Panc1 (cell line): ENCODE measurements at regions not wholly inside any gene's neighbourhood (a gene's known extent, or its start where the extent isn't known, plus 50 kb on each side); places are given as distances from the start of the nearest gene placed in this dataset.

ENCODE experiments used
- ATAC-seq: fragments of 200-7000 bp; cut with Tn5 transposase; 2 replicates; pipeline ENCODE4 v1.9.1; 2020; ENCODE audit warnings: mild to moderate bottlenecking, moderate library complexity
- BruUV-seq: library from RNA; stranded (reverse); fragments of 400-500 nt; replicated peaks from 2 replicates; lab custom pipeline; 2021; lab: Mats Ljungman, UMichigan
- CTCF ChIA-PET: fragments of 300-600 bp; sonication (Branson Sonifier 250); formaldehyde crosslinking; loops from one replicate; lab custom pipeline; 2022; ENCODE audit warnings: antibody characterized with exemption; lab: Charles Lee
- POLR2A ChIA-PET: fragments of 300-600 bp; sonication (Branson Sonifier 250); formaldehyde crosslinking; loops from one replicate; lab custom pipeline; 2022; ENCODE audit warnings: antibody characterized with exemption; lab: Charles Lee
- DNase-seq: peaks from one replicate; pipeline ENCODE4 v3.0.0-alpha.2; 2010; ENCODE audit warnings: low read depth, low spot score
- H3K27ac ChIP-seq: 2 replicates; pipeline ENCODE4 v1.5.1; 2011; ENCODE audit warnings: mild to moderate bottlenecking, low read length, inconsistent platforms
- H3K27me3 ChIP-seq: fragments of 200-500 bp; sonication (Bioruptor generic); 2 replicates; pipeline ENCODE4 v1.6.0; 2014; ENCODE audit warnings: low read length, inconsistent platforms; ENCODE audit not compliant: control insufficient read depth, insufficient read depth
- H3K36me3 ChIP-seq: fragments of 200-500 bp; sonication (Bioruptor generic); 2 replicates; pipeline ENCODE4 v1.5.1; 2014; ENCODE audit warnings: inconsistent platforms, mild to moderate bottlenecking, low read length, moderate library complexity; ENCODE audit not compliant: control insufficient read depth, insufficient read depth
- H3K4me1 ChIP-seq: 2 replicates; pipeline ENCODE4 v1.5.1; 2011; ENCODE audit warnings: inconsistent platforms, mild to moderate bottlenecking, low read length, moderate library complexity; ENCODE audit not compliant: control insufficient read depth, insufficient read depth
- H3K4me3 ChIP-seq, 2 experiments: 2 replicates each; pipeline ENCODE4 v1.5.1; 2011 to 2012; ENCODE audit warnings: low read depth in 2 of 2, low read length in 2 of 2, mild to moderate bottlenecking in 2 of 2, inconsistent platforms in 1 of 2, moderate library complexity in 1 of 2
- H3K9me3 ChIP-seq: fragments of 200-500 bp; sonication (Bioruptor generic); 2 replicates; pipeline ENCODE4 v1.5.1; 2014; ENCODE audit warnings: low read depth, mild to moderate bottlenecking, inconsistent platforms, low read length, moderate library complexity; ENCODE audit not compliant: control insufficient read depth, insufficient read depth
- CTCF ChIP-seq: fragments of 450-650 bp; IDR thresholded peaks from 2 replicates; pipeline ENCODE4 v1.5.1; 2017; ENCODE audit warnings: mild to moderate bottlenecking
- POLR2AphosphoS5 ChIP-seq: IDR thresholded peaks from 2 replicates; pipeline ENCODE4 v1.6.1; 2012; ENCODE audit warnings: mild to moderate bottlenecking, low read depth, low read length, moderate library complexity
- REST ChIP-seq, 2 experiments: IDR thresholded peaks; 2 replicates each; pipeline ENCODE4 v1.6.1; 2011 to 2012; ENCODE audit warnings: low read depth in 2 of 2, control low read depth in 1 of 2, low read length in 1 of 2, mild to moderate bottlenecking in 1 of 2, moderate library complexity in 1 of 2; ENCODE audit not compliant: insufficient read depth in 1 of 2
- SIN3A ChIP-seq: IDR thresholded peaks from 2 replicates; pipeline ENCODE4 v1.6.1; 2012; ENCODE audit warnings: low read depth, mild to moderate bottlenecking, low read length, moderate library complexity, borderline replicate concordance; ENCODE audit not compliant: insufficient read depth
- TCF7L2 ChIP-seq: IDR thresholded peaks from 2 replicates; pipeline ENCODE4 v1.6.1; 2011; ENCODE audit warnings: mild to moderate bottlenecking, low read depth, low read length, inconsistent platforms
- in situ Hi-C: cut with HindIII; loops from 2 replicates; pipeline ENCODE4 v1.10.0; 2016; ENCODE audit warnings: low sequenced_read_pairs, low pct_unique_long_range_greater_than_20kb
- intact Hi-C: fragments of 100-400 bp; cut with micrococcal nuclease; formaldehyde crosslinking; loops from one replicate; pipeline ENCODE4 v1.10.0; 2022; ENCODE audit not compliant: unreplicated experiment

GRCh38 chr15:79702621-79703020 lies 194.2 kb downstream of the MTHFS start:
- no peak for DNase-seq
- intact Hi-C loops (no loop called here), in situ Hi-C loops (no loop called here)
- H3K4me1 ChIP-seq, result no peaks in the 10 kb centered on the region
- BruUV-seq, result no TSS peak
- TF ChIP-seq TCF7L2 (no peak), POLR2AphosphoS5 (no peak), REST (IDR thresholded peaks at IDR 0.05; ENCODE audit: insufficient read depth in 1 of 2, low read depth in 2 of 2, low read length in 1 of 2) (no peak), CTCF (no peak), SIN3A (no peak)
- H3K27me3 ChIP-seq, result peaks cover 3% of the 10 kb centered on the region; the same call in 1 of the 2 replicates
- ChIA-PET POLR2A (no interaction called here), CTCF (no interaction called here)
- H3K4me3 ChIP-seq, result no peak overlapping the region
- H3K27ac ChIP-seq, result no peak overlapping the region
- H3K9me3 ChIP-seq, result no peaks in the 10 kb centered on the region
- ATAC-seq, result no peak
- H3K36me3 ChIP-seq, result no peaks in the 10 kb centered on the region

- Histone ChIP-seq H3K27me3 (peaks cover 2% of the 10 kb centered on the region; the same call in 1 of the 2 replicates), H3K36me3 (no peaks in the 10 kb centered on the region), H3K27ac (no peak overlapping the region), H3K4me1 (no peaks in the 10 kb centered on the region), H3K9me3 (no peaks in the 10 kb centered on the region), H3K4me3 (no peak overlapping the region)
- no peak for DNase-seq
- ATAC-seq, result no peak
- POLR2A ChIA-PET, result no interaction called here
- in situ Hi-C loops, result no loop called here
- TF ChIP-seq SIN3A (no peak), POLR2AphosphoS5 (no peak), REST (IDR thresholded peaks at IDR 0.05; ENCODE audit: insufficient read depth in 1 of 2, low read depth in 2 of 2, low read length in 1 of 2) (no peak), CTCF (no peak), TCF7L2 (no peak)
- CTCF ChIA-PET, result no interaction called here
- BruUV-seq, result no TSS peak
- intact Hi-C loops, result no loop called here
These were observed 175.6 kb downstream of the MTHFS start for GRCh38 chr15:79721256-79721655.
